ENCODE measurements at regions not wholly inside any gene's neighbourhood (a gene's known extent, or its start where the extent isn't known, plus 50 kb on each side); places are given as distances from the start of the nearest gene placed in this dataset.

GRCh38 chr5:118121258-118121657 lies 867.1 kb downstream of the DTWD2 start:
- TF ChIP-seq CTCF (IDR thresholded peaks at IDR 0.05; ENCODE audit: extremely low read depth in 1 of 2, insufficient read depth in 1 of 2, low read depth in 1 of 2, low read length in 2 of 2): no peak
- TF ChIP-seq POLR2A (IDR thresholded peaks at IDR 0.05; ENCODE audit: low read depth, low read length): no peak
